HG03175 (cell line): ENCODE measurements at regions not wholly inside any gene's neighbourhood (a gene's known extent, or its start where the extent isn't known, plus 50 kb on each side); places are given as distances from the start of the nearest gene placed in this dataset.

ENCODE experiments used
- ATAC-seq: cut with Tn5 transposase; IDR thresholded peaks from one replicate; pipeline ENCODE4 v1.9.1; 2021; ENCODE audit warnings: mild to moderate bottlenecking, moderate library complexity; ENCODE audit not compliant: unreplicated experiment

GRCh38 chr11:92317222-92317621 lies 92.6 kb downstream of the FAT3 start:
- ATAC-seq: no peak

DNA sequence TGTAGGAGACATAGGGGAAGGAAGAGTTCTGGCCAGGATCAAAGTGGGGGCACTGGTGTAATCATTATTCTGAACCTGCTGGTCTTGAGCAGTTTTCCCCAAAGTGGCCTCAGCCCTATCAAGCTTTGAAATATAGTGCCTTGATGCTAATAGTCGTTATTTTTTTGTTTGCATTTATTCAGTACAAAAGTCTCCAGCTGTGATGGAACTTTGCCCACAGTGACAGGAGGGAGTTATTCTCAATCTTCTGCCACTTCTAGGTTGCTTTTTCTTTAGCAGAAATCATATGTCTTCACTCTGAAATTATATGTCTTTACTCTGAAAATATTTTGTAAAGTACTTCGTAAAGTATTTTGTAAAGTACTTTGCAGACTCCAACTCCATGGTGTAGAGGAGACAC lies 93.1 kb downstream of the FAT3 start:
- ATAC-seq: no peak

GRCh38 chr11:92322225-92322624 lies 97.6 kb downstream of the FAT3 start:
- no peak for ATAC-seq

DNA sequence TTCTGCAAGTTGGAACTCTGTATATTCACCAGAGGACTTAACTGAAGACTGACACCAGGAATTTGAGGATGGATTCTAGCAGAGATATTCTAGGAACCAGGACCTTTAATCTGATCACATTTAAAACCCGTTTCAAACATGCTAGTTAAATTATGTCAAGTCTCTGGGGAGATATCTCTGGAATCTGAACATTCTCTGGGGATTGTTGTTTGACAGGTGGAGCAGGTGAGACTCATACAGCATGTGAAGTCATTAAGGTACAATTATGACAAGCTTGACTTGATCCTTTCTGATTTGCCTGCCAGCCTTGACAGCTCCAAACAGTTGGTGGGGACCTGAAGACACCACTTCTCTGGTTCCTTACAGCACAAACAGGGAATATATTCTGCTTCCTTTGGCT lies 100.3 kb downstream of the FAT3 start:
- no peak for ATAC-seq

- ATAC-seq: no peak
These were observed 100.8 kb downstream of the FAT3 start for GRCh38 chr11:92325416-92325815.

DNA sequence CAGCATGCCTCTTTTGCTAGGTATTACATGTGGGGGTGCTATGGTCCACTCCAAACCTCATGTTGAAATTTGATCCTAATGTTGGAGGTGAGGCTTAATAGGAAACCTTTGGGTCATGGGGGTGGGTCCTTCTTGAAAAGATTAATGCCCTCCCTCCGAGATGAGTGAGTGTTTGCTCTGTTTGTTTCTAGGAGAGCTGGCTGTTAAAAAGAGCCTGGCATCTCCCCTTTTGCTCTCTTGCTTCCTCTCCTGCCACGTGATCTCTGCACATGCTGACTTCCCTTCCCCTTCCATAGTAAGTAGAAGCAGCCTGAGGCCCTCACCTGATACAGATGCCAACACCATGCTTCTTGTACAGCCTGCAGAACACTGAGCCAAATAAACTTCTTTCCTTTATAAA lies 104.5 kb downstream of the FAT3 start:
- no peak for ATAC-seq

DNA sequence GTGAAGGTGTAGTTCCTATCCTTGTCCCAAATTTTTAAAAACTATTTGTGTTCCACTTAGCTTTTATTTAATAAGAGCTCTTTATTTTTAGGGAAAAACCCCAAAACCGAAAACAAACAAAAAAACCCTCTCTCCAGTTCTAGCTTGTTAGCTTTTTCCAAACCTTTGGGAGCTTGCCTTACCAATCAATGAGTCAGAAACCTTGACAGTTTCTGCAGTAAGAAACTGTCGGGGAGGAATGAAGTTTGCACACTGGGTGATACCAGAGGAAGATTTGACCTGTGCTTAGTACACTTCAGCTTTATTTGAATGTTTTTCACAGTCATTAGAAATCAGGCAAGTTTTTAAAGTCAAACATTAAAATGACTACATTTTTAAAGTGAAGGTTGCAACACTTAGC lies 105.0 kb downstream of the FAT3 start:
- no peak for ATAC-seq

DNA sequence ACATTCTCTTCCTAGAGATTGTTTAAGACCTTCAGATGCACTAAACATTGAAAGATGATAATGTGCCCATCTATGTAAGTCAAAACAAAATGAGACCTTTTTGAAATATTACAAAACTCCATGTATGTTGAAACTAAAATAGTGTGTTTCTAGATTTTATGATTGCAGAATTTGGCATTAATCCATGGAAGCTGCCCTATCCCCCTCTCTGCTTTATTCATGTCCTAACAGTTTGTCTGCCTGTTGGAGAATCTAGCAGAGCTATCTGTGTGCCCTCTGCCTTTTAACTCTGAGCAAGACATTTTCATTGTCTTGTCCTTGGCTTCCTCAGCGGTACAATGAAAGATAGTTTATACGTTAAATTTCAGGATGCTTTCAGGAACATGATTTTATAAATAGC lies 105.5 kb downstream of the FAT3 start:
- no peak for ATAC-seq

GRCh38 chr11:92332986-92333385 lies 108.4 kb downstream of the FAT3 start:
- no peak for ATAC-seq

DNA sequence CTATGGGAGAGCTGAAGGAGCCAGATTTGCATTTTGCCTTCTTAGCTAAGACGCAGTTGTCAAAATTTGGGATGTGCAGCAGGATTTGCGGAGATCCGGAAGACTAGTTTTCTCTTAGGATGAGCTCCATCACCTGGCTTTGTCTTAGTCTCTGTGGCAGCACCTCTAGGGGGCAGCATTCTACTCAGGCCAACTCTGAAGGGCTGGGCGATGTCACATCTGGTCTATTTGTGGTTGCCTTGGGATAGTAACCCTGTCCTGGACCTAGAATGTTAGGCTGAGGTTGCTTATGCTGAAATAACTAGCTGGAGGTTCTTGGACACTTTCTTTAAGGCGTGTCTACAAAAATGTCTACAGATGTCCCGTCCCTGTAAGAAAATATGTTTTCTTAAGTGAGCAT lies 116.2 kb downstream of the FAT3 start:
- no peak for ATAC-seq

- no peak for ATAC-seq
These were observed 117.6 kb downstream of the FAT3 start for GRCh38 chr11:92342034-92342720.

- no peak for ATAC-seq
These were observed 118.3 kb downstream of the FAT3 start for GRCh38 chr11:92342886-92343285.

GRCh38 chr11:92346220-92346619 lies 121.6 kb downstream of the FAT3 start:
- no peak for ATAC-seq

- no peak for ATAC-seq
These were observed 122.8 kb downstream of the FAT3 start for GRCh38 chr11:92347454-92347853.

DNA sequence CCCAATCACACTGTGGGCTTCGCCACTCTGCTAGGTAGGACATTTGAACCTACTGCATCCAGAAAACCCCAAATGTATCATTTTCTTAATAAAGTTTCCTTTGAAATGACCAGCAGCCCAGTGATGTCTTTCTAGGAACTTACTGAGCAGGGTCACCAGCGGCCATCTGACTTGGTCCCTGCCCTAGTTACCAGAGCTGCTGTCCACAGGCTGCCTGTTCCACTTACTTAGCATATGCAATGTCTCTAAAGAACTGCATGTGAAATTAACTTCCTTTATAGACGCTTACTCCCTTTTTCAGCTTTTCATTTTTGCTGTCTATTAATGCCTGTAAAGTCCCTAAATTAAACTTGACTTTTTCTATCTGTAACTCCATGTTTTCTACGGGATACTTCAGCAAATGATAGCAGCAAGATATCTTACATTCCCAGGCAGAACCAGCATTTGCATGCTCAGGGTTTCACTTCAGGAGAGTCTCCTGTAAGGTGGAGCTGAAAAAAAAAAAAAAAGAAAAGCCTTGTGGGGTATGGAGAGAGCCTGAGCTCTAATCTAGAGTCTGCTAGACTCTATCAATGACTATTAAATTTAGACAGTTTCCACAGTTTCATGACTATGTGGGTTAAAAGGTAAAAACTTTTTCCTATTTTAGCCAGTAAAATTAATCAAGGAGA lies 125.0 kb downstream of the FAT3 start:
- ATAC-seq: no peak

- ATAC-seq: no peak
These were observed 132.7 kb downstream of the FAT3 start for GRCh38 chr11:92357344-92357743.

GRCh38 chr11:92357841-92358240 lies 133.2 kb downstream of the FAT3 start:
- ATAC-seq: no peak

- no peak for ATAC-seq
These were observed 136.9 kb downstream of the FAT3 start for GRCh38 chr11:92361551-92361950.

DNA sequence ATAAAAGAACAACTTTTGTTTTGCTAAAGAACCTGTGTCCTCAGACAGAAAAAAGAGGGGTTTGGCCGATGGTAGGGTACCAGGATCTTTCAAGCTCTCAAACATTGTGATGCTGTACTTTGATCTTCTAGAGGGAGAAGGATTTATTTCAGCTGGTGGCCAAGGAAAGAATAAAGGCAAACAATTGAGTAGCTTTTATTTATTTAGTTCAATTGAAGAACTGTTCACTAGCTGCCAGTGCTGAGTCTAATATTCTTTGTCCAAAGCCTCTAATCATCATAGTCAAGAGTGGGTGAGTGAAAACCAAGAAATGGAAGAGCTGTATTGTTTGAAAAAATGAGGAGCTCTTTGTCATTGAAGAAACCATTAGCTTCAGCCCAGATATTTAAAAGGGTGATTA lies 138.4 kb downstream of the FAT3 start:
- ATAC-seq: no peak

GRCh38 chr11:92364177-92364576 lies 139.6 kb downstream of the FAT3 start:
- ATAC-seq: no peak

GRCh38 chr11:92376146-92376599 lies 151.6 kb downstream of the FAT3 start:
- no peak for ATAC-seq

GRCh38 chr11:92376680-92377079 lies 152.1 kb downstream of the FAT3 start:
- ATAC-seq: no peak

DNA sequence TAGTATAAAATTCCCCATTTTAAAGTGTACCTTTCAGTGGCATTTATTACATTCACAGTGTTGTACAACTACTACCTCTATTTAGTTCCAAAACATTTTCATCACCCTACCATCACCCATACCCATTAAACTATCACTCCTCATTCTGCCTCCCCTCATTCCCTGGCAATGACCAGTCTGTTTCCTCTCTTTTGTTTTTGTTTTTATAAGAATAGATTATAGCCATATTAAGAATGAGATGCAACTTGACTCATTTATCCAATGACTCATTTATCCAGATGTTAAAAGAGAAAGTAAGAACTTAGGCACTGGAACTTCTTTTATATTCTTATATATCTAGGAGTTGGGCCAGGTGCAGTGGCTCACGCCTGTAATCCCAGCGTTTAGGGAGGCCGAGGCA lies 156.3 kb downstream of the FAT3 start:
- ATAC-seq: no peak
